Coronary artery (tissue), 2 donors: ENCODE measurements at regions not wholly inside any gene's neighbourhood (a gene's known extent, or its start where the extent isn't known, plus 50 kb on each side); places are given as distances from the start of the nearest gene placed in this dataset.

ENCODE experiments used
- DNase-seq: peaks from one replicate; pipeline ENCODE4 v3.0.0-alpha.2; 2017; ENCODE audit warnings: low spot score
- H3K27ac ChIP-seq, 2 donors: fragments of 200-600 bp; sonication (generic); one replicate each; pipeline ENCODE4 v1.5.1; 2016 to 2019
- H3K4me3 ChIP-seq: fragments of 200-600 bp; sonication (generic); 2 replicates; pipeline ENCODE4 v1.5.1; 2016; ENCODE audit warnings: mild to moderate bottlenecking, moderate library complexity
- TF ChIP-seq, protein P1 (sequence below): fragments of 200-600 bp; sonication (generic); IDR thresholded peaks from one replicate; pipeline ENCODE4 v1.5.1; 2019; ENCODE audit warnings: antibody characterized with exemption

DNA sequence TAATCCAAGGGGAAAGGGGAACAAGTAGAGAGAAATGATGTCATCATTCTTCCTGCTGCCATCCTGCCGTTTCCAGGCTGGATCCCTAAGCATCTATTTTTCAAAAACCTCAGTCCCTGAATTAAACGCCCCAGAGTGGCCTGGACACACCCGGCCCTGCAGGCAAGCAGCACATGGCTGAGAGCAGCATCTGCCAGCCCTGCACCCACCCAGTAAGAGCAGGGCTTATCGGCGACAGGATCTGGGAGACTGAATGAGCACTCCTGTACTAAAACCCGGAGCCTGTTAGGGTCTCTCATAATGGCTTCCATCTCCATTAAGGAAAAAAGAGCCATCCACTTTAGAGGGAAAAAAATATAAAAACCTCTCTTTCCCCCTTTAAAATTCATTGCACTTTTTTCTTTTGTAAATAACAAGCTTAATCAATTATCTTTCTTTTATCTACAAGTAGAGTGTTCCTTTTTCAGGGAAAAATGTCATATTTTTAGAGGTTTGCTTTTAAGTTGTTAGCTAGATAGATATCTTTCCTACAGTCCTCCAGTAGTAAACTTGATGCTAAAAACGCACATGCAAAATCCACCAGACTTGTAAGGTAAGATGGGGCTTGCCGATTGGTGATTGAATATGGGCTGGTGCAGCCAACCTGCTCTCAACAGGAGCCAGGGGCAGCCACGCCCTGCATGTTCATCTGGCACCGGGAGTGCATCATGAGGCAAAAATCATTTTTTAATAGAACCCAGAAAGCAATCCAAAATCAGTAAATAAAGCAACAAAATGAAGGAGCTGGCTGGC, 457.8 kb downstream of the EIPR1 start:
- TF ChIP-seq, protein P1, sequence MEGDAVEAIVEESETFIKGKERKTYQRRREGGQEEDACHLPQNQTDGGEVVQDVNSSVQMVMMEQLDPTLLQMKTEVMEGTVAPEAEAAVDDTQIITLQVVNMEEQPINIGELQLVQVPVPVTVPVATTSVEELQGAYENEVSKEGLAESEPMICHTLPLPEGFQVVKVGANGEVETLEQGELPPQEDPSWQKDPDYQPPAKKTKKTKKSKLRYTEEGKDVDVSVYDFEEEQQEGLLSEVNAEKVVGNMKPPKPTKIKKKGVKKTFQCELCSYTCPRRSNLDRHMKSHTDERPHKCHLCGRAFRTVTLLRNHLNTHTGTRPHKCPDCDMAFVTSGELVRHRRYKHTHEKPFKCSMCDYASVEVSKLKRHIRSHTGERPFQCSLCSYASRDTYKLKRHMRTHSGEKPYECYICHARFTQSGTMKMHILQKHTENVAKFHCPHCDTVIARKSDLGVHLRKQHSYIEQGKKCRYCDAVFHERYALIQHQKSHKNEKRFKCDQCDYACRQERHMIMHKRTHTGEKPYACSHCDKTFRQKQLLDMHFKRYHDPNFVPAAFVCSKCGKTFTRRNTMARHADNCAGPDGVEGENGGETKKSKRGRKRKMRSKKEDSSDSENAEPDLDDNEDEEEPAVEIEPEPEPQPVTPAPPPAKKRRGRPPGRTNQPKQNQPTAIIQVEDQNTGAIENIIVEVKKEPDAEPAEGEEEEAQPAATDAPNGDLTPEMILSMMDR = no peak
- no peak overlapping the region for H3K27ac ChIP-seq
- DNase-seq = no peak
- no peak overlapping the region for H3K4me3 ChIP-seq

DNA sequence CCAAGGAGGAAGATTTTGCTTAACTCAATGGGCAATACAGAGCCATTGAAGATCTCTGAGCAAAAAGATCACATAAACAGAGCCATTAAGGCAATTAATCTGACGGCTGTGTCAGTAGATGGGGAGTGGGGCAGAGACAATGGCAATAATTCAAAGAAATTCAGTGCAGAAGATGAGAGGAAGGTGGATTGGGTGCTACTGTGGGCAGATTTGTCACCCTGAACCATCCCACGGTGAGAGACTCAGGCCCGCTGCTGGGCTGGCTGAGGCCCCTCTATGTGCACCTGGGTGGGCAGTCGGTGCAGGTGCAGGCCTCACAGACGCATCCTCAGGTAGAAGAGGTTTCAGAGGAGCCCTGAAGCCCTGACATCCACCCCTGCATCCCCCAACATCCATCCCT, 458.6 kb downstream of the EIPR1 start:
- TF ChIP-seq, protein P1 = no peak
- no peak for DNase-seq
- no peak overlapping the region for H3K4me3 ChIP-seq
- no peak overlapping the region for H3K27ac ChIP-seq

GRCh38 chr2:2916621-2917020, 461.0 kb downstream of the EIPR1 start:
- no peak for DNase-seq
- TF ChIP-seq, protein P1 = no peak
- Histone ChIP-seq H3K4me3 (no peak overlapping the region), H3K27ac (no peak overlapping the region)

DNA sequence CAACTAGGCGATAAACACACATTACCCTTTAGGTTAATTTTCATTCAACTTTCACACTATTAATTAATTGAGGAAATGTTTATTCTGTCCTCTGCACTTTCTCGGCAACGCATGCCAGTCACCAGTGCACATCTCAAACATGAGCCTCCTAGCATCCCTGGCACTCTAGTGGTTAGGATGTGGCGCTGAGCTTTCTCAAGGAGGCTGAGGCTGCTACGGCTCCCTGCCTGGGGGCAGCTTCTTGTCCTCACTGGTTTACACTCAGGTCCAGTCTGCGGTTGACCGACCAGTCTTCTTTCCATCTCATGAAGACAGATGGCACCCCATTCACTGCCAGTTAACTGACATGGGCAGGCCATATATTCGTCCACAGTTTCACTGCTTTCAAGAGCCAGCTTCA, 463.4 kb downstream of the EIPR1 start:
- H3K27ac ChIP-seq = no peak overlapping the region
- no peak for DNase-seq
- no peak overlapping the region for H3K4me3 ChIP-seq
- TF ChIP-seq, protein P1 = no peak

GRCh38 chr2:2913601-2914120, 464.0 kb downstream of the EIPR1 start:
- no peak overlapping the region for H3K27ac ChIP-seq
- TF ChIP-seq, protein P1 = no peak
- DNase-seq = no peak
- no peak overlapping the region for H3K4me3 ChIP-seq

GRCh38 chr2:2912731-2913130, 464.9 kb downstream of the EIPR1 start:
- H3K4me3 ChIP-seq = no peak overlapping the region
- no peak for DNase-seq
- no peak overlapping the region for H3K27ac ChIP-seq
- TF ChIP-seq, protein P1 = no peak

- TF ChIP-seq, protein P1 = no peak
- Histone ChIP-seq H3K27ac (no peak overlapping the region), H3K4me3 (no peak overlapping the region)
- DNase-seq = no peak
These were observed 465.3 kb downstream of the EIPR1 start for GRCh38 chr2:2912293-2912692.
